SK-N-SH (cell line): ENCODE measurements at regions not wholly inside any gene's neighbourhood (a gene's known extent, or its start where the extent isn't known, plus 50 kb on each side); places are given as distances from the start of the nearest gene placed in this dataset.

Experiments
- CTCF ChIA-PET: fragments of 300-600, 350-600 bp; formaldehyde crosslinking; extraction: SDS; loops from one replicate; lab custom pipeline; 2021; lab: Yijun Ruan, JAX
- POLR2A ChIA-PET: fragments of 350-600 bp; sonication (Branson Sonifier 250); formaldehyde crosslinking; extraction: SDS; loops from one replicate; lab custom pipeline; 2020; ENCODE audit warnings: antibody characterized with exemption, inconsistent platforms; lab: Yijun Ruan, JAX
- DNase-seq: peaks from one replicate; pipeline ENCODE4 v3.0.0; 2012
- H2AFZ ChIP-seq: fragments of 200-600 bp; sonication (generic); 2 replicates; pipeline ENCODE4 v1.8.1; 2016; ENCODE audit warnings: antibody characterized with exemption, mild to moderate bottlenecking, low read depth
- H3F3A ChIP-seq: fragments of 200-600 bp; sonication (generic); replicated peaks from 2 replicates; pipeline ENCODE3; 2016; ENCODE audit warnings: antibody characterized with exemption, mild to moderate bottlenecking; ENCODE audit not compliant: insufficient read depth
- H3K27ac ChIP-seq, 2 experiments: fragments of 200-500 bp in 1 of 2; fragments of 200-600 bp in 1 of 2; sonication (Bioruptor generic) in 1 of 2; sonication (generic), shearing (Covaris generic) in 1 of 2; 2 replicates each; pipeline versions ENCODE4 v1.5.1 to v1.6.1; 2014 to 2016; ENCODE audit warnings: low read depth in 2 of 2, inconsistent platforms in 1 of 2, low read length in 1 of 2, mild to moderate bottlenecking in 1 of 2, mixed read lengths in 1 of 2
- H3K27me3 ChIP-seq: fragments of 200-600 bp; sonication (generic), shearing (Covaris generic); 2 replicates; pipeline ENCODE4 v1.6.1; 2016; ENCODE audit warnings: mixed run types; ENCODE audit not compliant: insufficient read depth
- H3K36me3 ChIP-seq, 2 experiments: fragments of 200-500 bp in 1 of 2; fragments of 200-600 bp in 1 of 2; sonication (Bioruptor generic) in 1 of 2; sonication (generic) in 1 of 2; replicated peaks in 1 of 2; 2 replicates each; pipeline versions ENCODE3 to v1.5.1; 2014 to 2016; ENCODE audit warnings: low read length in 1 of 2, mild to moderate bottlenecking in 1 of 2; ENCODE audit not compliant: insufficient read depth in 2 of 2, control insufficient read depth in 1 of 2
- H3K4me1 ChIP-seq, 2 experiments: fragments of 200-500 bp in 1 of 2; fragments of 200-600 bp in 1 of 2; sonication (Bioruptor generic) in 1 of 2; sonication (generic), shearing (Covaris generic) in 1 of 2; 2 replicates each; pipeline versions ENCODE4 v1.5.1 to v1.6.1; 2014 to 2016; ENCODE audit warnings: low read depth in 1 of 2, low read length in 1 of 2, mixed run types in 1 of 2; ENCODE audit not compliant: insufficient read depth in 2 of 2, control insufficient read depth in 1 of 2
- H3K4me2 ChIP-seq: fragments of 200-600 bp; sonication (generic), shearing (Covaris generic); 2 replicates; pipeline ENCODE4 v1.6.1; 2017; ENCODE audit warnings: mixed run types
- H3K4me3 ChIP-seq, 2 experiments: fragments of 200-500 bp in 1 of 2; fragments of 200-600 bp in 1 of 2; sonication (Bioruptor generic) in 1 of 2; sonication (generic), shearing (Covaris generic) in 1 of 2; 2 replicates each; pipeline versions ENCODE4 v1.5.1 to v1.8.1; 2014 to 2016; ENCODE audit warnings: low read depth in 2 of 2, inconsistent platforms in 1 of 2, low read length in 1 of 2, mild to moderate bottlenecking in 1 of 2, mixed read lengths in 1 of 2, moderate library complexity in 1 of 2
- H3K79me2 ChIP-seq: fragments of 200-600 bp; sonication (generic); 2 replicates; pipeline ENCODE4 v1.8.1; 2017; ENCODE audit warnings: mild to moderate bottlenecking; ENCODE audit not compliant: insufficient read depth
- H3K9ac ChIP-seq: fragments of 200-600 bp; sonication (generic); 2 replicates; pipeline ENCODE4 v1.6.1; 2017; ENCODE audit warnings: mixed run types
- H3K9me2 ChIP-seq: fragments of 200-600 bp; sonication (generic); 2 replicates; pipeline ENCODE4 v1.6.1; 2017; ENCODE audit warnings: mixed run types
- H3K9me3 ChIP-seq: fragments of 200-600 bp; sonication (generic); 2 replicates; pipeline ENCODE4 v1.6.1; 2017; ENCODE audit warnings: mixed run types, mild to moderate bottlenecking, moderate library complexity
- H4K20me1 ChIP-seq: fragments of 200-600 bp; sonication (generic); 2 replicates; pipeline ENCODE4 v1.6.1; 2017; ENCODE audit warnings: mild to moderate bottlenecking, mixed run types; ENCODE audit not compliant: insufficient read depth
- GABPA ChIP-seq: IDR thresholded peaks from 2 replicates; pipeline ENCODE4 v1.4.0; 2012; ENCODE audit warnings: low read depth, mild to moderate bottlenecking
- JUND ChIP-seq: IDR thresholded peaks from 2 replicates; pipeline ENCODE4 v1.4.0; 2012
- NRF1 ChIP-seq: IDR thresholded peaks from 2 replicates; pipeline ENCODE4 v1.6.1; 2012; ENCODE audit warnings: low read depth, mild to moderate bottlenecking, low read length
- PBX3 ChIP-seq: IDR thresholded peaks from 2 replicates; pipeline ENCODE4; 2012
- POLR2AphosphoS5 ChIP-seq: IDR thresholded peaks from 2 replicates; pipeline ENCODE4 v1.6.1; 2012; ENCODE audit warnings: low read depth, low read length
- RFX5 ChIP-seq: IDR thresholded peaks from 2 replicates; pipeline ENCODE4 v1.6.1; 2012; ENCODE audit warnings: mild to moderate bottlenecking, improper control_type of control experiment, low read length
- RXRA ChIP-seq: IDR thresholded peaks from 2 replicates; pipeline ENCODE4 v1.4.0; 2012; ENCODE audit warnings: low read depth, mild to moderate bottlenecking, borderline replicate concordance
- TCF12 ChIP-seq: IDR thresholded peaks from 2 replicates; pipeline ENCODE4 v1.4.0; 2012
- TEAD4 ChIP-seq: IDR thresholded peaks from 2 replicates; pipeline ENCODE4 v1.4.0; 2012; ENCODE audit warnings: mild to moderate bottlenecking, borderline replicate concordance; ENCODE audit not compliant: insufficient read depth
- USF2 ChIP-seq: fragments of 150-350 bp; IDR thresholded peaks from 2 replicates; pipeline ENCODE4 v1.6.1; 2017; ENCODE audit warnings: antibody characterized with exemption, low read length, low read depth, borderline replicate concordance
- YY1 ChIP-seq: IDR thresholded peaks from 2 replicates; pipeline ENCODE4 v1.4.0; 2012; ENCODE audit warnings: low read depth, mild to moderate bottlenecking
- ZBTB33 ChIP-seq: IDR thresholded peaks from 2 replicates; pipeline ENCODE4 v1.4.0; 2012; ENCODE audit warnings: low read depth, borderline replicate concordance
- WGBS: methylation state at CpG from one replicate; pipeline ENCODE4 v1.1.6; 2017; ENCODE audit warnings: low lambda C conversion rate; 5-methylcytosine and 5-hydroxymethylcytosine counted together
- TF ChIP-seq, protein P1 (sequence below): fragments of 150-350 bp; IDR thresholded peaks from 2 replicates; pipeline ENCODE4 v1.6.1; 2016; ENCODE audit warnings: mild to moderate bottlenecking, low read depth, low read length

GRCh38 chr6:164477790-164478189 is 831.6 kb downstream of the C6orf118 start (continued):
- TF ChIP-seq, protein P1, sequence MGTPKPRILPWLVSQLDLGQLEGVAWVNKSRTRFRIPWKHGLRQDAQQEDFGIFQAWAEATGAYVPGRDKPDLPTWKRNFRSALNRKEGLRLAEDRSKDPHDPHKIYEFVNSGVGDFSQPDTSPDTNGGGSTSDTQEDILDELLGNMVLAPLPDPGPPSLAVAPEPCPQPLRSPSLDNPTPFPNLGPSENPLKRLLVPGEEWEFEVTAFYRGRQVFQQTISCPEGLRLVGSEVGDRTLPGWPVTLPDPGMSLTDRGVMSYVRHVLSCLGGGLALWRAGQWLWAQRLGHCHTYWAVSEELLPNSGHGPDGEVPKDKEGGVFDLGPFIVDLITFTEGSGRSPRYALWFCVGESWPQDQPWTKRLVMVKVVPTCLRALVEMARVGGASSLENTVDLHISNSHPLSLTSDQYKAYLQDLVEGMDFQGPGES = no peak
- TF ChIP-seq TCF12 (no peak), NRF1 (no peak), RFX5 (no peak), ZBTB33 (no peak), YY1 (no peak), POLR2AphosphoS5 (no peak), TEAD4 (no peak), PBX3 (no peak), RXRA (no peak)
- TF ChIP-seq, all 33 proteins: peak for 0

DNA sequence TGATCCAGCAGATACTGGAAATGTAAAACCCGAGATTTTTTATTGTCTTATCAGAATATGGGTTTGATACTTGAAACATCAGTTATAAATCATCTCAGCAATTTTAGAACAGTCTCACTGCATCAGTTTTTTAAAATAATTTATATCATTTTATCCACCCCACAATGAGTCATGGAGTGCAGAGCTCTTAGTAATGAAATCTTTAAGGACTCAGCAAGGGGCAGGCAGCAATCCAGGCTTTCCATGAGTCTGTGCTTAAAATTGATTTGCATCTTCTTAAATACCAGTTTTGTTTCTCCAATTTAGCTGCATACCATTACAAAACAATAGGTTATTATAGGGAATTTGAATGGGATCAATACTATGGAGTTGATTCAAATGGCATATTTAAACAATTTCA is 832.3 kb downstream of the C6orf118 start:
- POLR2A ChIA-PET = no interaction called here

More for the DNA sequence above, 832.3 kb downstream of the C6orf118 start:
- no peaks in the 10 kb centered on the region for H3K9me2 ChIP-seq
- DNase-seq = no peak
- H3K27me3 ChIP-seq = no peaks in the 10 kb centered on the region
- no peaks in the 10 kb centered on the region for H3K79me2 ChIP-seq
- no peaks in the 10 kb centered on the region for H3K36me3 ChIP-seq
- CTCF ChIA-PET = no interaction called here
- H3F3A ChIP-seq = no peaks in the 10 kb centered on the region
- no peaks in the 10 kb centered on the region for H3K9me3 ChIP-seq
- H3K27ac ChIP-seq = no peak overlapping the region
- H2AFZ ChIP-seq = no peak overlapping the region
- WGBS = 2% methylated on average over 1 of the region's 1 CpG
- H3K4me1 ChIP-seq = no peaks in the 10 kb centered on the region
- TF ChIP-seq JUND = no peak
- TF ChIP-seq GABPA = no peak
- TF ChIP-seq USF2 = no peak
- TF ChIP-seq, protein P1 = no peak
- H3K9ac ChIP-seq = no peak overlapping the region
- H3K4me3 ChIP-seq = no peak overlapping the region
- no peak overlapping the region for H3K4me2 ChIP-seq
- H4K20me1 ChIP-seq = no peaks in the 10 kb centered on the region
